Right lobe of liver (tissue), 4 donors: ENCODE measurements at regions not wholly inside any gene's neighbourhood (a gene's known extent, or its start where the extent isn't known, plus 50 kb on each side); places are given as distances from the start of the nearest gene placed in this dataset.

Experiments
- POLR2A ChIP-seq: fragments of 450-650 bp; IDR thresholded peaks from one replicate; pipeline ENCODE4 v1.6.1; 2017; ENCODE audit warnings: antibody characterized with exemption, mild to moderate bottlenecking
- TF ChIP-seq, protein P1 (sequence below), 4 donors: fragments of 200-600 bp in 3 of 4; fragments of 450-650 bp in 1 of 4; IDR thresholded peaks; one replicate each; pipeline versions ENCODE4 v1.5.1 to v1.8.0; 2016 to 2022; ENCODE audit warnings: antibody characterized with exemption in 4 of 4, mild to moderate bottlenecking in 2 of 4
- donor health status: DM: no; HTN: no; CAD: no.
- donor health status: DM: no; HTN: no; CAD: no.
- donor health status: DM: no; HTN: yes; CAD: no.

- TF ChIP-seq, protein P1, sequence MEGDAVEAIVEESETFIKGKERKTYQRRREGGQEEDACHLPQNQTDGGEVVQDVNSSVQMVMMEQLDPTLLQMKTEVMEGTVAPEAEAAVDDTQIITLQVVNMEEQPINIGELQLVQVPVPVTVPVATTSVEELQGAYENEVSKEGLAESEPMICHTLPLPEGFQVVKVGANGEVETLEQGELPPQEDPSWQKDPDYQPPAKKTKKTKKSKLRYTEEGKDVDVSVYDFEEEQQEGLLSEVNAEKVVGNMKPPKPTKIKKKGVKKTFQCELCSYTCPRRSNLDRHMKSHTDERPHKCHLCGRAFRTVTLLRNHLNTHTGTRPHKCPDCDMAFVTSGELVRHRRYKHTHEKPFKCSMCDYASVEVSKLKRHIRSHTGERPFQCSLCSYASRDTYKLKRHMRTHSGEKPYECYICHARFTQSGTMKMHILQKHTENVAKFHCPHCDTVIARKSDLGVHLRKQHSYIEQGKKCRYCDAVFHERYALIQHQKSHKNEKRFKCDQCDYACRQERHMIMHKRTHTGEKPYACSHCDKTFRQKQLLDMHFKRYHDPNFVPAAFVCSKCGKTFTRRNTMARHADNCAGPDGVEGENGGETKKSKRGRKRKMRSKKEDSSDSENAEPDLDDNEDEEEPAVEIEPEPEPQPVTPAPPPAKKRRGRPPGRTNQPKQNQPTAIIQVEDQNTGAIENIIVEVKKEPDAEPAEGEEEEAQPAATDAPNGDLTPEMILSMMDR (IDR thresholded peaks at IDR 0.05): no peak
- TF ChIP-seq POLR2A: no peak
These were observed 57.1 kb upstream of the RBM24 start for GRCh38 chr6:17224056-17224455.
